ENCODE measurements at regions not wholly inside any gene's neighbourhood (a gene's known extent, or its start where the extent isn't known, plus 50 kb on each side); places are given as distances from the start of the nearest gene placed in this dataset.

- no peak for TF ChIP-seq CTCF (IDR thresholded peaks at IDR 0.05; ENCODE audit: low read length)
- no peak for TF ChIP-seq EZH2 (optimal IDR thresholded peaks at IDR 0.05; ENCODE audit: low read depth, low read length)
- no peak for TF ChIP-seq EZH2phosphoT487 (IDR thresholded peaks at IDR 0.05; ENCODE audit: low read length)
Observed at GRCh38 chr1:37261129-37261528, 213.3 kb upstream of the ZC3H12A start.

Data from MM.1S (cell line).